GM19467 (cell line): ENCODE measurements at regions not wholly inside any gene's neighbourhood (a gene's known extent, or its start where the extent isn't known, plus 50 kb on each side); places are given as distances from the start of the nearest gene placed in this dataset.

Experiments
- ATAC-seq: cut with Tn5 transposase; IDR thresholded peaks from one replicate; pipeline ENCODE4 v1.9.1; 2021; ENCODE audit warnings: mild to moderate bottlenecking, moderate library complexity; ENCODE audit not compliant: unreplicated experiment

DNA sequence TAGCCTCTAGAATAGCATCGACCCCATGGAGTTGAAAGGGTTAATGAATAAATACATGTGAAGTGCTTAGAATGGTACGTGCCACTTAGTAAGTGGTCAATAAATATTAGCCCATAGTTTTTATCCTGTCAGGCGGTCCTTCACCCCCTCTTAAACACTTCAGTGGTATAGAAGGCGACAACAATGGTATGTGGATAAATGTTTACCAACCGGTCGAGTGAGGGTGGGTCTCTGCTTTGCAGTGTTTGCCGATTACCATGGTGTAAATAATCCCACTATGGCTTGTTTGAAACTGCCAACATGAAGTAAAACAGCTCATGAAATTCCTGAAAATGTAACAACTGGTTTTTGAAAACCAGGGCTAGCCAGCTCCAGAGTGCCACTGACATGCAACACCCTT, 541.2 kb downstream of the BUD13 start:
- no peak for ATAC-seq

DNA sequence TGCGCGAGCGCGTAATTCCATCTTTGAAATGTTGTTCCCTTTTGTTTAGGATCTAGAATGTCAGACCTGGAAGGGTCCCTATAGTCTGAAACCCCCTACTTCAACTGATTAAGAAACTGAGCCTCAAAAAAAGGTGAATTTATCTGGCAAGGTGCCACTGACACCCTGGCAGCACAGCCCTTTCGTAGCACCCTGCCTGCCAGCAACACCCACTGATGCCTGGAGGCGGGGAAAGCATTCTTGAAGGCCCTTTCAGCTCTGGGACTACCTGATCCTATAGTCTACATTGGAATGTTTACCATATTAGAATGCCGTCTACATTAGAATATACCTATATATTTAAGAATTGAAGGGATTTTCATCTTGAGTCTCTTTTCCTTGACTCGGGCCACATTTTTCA, 542.3 kb downstream of the BUD13 start:
- no peak for ATAC-seq

DNA sequence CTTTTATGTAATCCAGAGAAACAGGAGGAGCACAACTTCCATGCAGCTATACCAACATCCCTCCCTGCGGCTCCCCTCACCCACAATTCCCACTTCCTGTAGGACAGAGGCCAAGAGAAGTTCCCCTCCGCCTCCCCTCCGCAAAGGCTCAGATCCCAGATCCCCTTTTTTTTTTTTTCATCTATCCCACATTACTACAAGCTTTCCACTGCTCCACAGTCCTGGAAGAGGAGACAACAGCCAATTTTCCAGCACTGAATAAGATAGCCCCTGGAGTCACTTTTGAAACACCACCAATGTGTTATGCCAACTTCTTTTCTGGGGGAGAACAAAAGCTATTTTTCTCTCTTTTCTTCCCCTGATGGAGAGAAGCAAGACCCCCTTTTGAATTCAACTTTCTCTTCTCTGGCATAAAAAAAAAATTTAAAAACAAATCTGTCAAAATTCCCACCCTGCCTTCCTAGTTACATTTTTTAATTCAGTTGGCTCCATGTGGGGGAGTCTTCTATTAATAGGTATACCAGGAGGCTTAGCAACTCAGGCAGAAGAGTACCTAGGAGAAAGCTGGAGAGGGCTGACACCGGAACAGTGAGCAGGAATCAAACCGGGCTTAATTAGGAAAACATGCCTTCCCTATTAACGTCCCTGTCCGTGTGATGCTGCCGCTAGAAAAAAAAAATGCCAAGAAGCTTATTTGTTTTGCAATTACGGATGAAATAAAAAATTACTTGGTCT, 543.4 kb downstream of the BUD13 start:
- ATAC-seq: no peak

DNA sequence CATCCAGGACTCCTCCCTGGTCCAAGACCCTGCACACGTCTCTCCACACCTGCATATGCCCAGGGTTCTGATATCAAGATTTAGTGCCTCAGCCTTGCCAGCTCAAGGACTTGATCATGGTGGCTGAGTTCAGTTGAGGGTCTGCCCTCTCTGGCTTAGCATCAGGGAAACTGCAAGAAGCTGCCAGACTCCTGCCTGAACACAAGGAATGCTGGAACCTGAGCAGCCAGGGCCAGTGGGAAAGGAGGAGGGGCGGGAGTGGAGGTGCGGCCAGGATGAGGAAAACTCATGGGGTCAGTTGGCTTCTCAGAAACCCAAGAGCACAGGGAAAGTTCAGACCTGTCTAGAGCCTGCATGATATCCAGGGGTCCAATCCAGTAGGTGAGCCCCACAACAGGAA, 546.1 kb downstream of the BUD13 start:
- ATAC-seq: no peak

DNA sequence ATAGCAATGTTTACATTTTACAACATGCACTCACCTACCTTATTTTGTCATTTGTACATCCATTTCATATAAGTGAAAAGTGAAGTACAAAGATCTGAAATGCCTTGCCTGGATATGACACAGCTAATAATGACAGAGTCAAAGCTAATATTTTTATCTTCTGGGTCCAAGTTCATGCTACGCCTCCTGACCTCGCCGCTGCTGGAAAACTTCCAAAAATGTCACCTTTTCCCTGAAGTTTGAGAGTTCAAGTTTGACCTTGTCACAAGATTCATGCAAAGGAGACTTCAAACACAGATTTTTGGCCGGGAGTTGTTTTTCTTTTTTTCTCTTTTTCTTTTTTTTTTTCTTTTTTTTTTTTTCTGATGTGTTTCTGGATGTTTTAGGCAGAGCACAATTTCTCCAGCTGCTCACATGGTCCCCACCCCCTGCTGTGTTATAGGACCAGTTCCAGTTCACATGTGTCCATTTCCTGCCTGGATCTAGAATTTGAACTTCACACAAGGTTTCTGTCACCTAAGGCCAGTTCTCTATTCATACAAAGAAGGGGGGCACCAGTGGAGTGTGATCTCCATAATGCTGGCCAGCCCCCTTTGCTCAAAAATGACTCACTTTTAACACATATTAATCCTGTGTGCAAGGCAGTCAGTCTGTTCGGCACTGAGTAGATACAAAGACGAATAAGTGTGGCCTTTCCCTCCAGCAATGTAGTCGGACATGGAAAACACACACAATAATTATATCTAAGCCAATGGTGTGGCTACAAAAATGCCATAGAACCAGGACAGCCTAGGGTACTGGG, 546.8 kb downstream of the BUD13 start:
- ATAC-seq: no peak

DNA sequence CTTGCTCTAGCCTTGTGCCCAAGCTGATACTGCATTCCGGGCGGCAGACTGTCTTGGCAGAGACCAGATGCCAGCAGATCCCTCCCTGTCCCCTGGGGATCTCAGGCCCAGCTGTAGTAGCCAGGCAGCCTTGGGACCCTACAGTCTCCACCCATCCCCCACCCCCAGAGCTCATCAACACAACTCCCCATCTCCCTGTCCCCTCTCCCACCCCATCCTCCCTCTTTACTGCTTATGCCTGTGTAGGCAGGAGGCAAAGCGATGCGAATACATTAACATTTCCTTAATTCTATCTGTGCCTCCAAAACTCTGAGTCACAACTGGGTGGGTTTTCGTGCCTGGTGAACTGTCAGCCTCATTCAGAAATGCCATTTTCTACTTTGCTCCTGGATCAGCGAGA, 547.6 kb downstream of the BUD13 start:
- no peak for ATAC-seq

DNA sequence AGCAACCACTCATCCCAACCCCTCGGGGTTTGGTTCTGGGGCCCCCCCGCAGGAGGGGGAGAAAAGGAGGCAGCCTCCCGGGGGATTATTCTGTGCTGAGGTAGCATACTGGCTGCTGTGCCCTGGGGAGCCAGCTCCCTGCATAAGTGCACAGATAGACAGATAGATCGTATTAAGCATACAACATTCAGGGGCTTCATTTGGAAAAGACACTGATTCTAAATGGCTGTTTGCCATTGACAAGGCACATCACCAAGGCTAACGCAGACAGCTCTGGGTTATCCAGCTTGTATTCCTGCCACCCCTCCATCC, 547.9 kb downstream of the BUD13 start:
- no peak for ATAC-seq

DNA sequence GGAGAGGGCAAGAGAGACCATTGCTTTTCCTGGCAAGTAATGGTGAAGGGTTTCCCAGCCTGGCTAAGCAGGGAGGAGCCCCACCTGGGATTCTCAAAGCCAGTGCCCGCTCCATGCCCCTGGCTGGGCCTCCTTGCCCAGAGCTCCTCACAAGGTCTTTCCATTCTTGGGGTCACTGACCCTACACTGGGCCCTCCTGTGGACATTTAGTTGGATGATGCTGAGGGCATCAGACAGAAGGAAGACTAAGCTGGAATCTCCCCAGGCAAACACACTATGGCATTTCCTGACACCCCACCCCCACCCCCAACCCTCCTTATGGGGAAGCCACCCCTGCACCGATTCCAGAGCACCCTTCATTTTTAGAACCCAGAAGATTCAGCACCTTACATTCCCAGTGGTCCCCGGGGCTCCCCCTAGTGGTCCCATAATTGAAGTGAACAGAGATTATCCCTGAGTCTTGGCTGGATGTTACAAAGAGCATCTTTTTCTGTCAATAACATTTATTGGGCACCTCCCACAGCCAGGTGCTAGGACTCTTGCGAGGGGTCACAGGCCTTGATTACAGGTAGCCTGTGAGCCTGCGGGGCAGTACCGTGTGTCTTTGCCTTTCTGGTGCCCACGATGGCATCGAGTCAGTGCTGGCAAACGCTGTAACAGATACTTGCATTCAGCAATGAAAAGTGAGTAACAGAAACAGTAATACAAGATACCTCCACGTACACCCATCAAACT, 548.5 kb downstream of the BUD13 start:
- no peak for ATAC-seq

DNA sequence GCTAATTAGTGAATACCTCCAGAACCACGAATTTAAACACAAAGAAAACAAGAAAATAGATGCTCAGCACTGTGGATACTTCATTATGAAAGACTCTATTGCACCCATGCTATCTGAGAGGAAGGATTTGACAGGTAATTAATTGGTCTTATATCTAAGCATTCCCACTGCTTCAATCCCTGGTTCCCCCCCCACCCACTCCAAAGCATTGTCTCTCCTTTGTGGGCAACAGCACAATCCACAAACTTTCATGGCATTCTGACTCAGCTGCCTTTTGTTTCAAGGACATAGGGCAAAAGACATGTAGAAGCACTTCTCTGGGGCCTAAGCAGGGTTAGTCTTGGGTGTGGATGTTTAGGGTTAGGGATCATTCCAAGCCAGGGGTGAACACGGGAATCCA, 551.4 kb downstream of the BUD13 start:
- ATAC-seq: no peak

DNA sequence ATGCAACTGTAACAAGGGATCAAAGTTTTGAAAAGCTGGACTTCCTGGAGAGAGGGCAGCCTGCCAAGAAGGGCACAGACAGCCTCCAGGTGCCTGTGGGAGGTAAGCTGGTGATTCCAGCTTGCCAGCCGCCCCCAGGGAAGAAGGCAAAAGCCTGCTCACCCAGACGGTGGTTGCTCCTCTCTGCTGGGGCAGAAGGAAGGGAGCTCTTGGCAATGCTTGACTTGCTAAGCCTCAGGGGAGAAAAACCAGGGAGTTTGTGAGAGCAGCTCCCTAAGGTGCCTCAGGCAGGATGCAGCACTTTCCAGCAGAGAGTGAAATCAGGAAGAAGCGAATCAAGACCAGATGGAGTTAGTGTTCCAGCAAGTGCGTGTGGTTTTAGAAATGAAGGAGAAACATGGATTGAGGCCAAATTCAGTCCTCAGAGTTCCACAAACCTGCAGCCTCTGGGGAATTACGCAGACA, 553.6 kb downstream of the BUD13 start:
- no peak for ATAC-seq

DNA sequence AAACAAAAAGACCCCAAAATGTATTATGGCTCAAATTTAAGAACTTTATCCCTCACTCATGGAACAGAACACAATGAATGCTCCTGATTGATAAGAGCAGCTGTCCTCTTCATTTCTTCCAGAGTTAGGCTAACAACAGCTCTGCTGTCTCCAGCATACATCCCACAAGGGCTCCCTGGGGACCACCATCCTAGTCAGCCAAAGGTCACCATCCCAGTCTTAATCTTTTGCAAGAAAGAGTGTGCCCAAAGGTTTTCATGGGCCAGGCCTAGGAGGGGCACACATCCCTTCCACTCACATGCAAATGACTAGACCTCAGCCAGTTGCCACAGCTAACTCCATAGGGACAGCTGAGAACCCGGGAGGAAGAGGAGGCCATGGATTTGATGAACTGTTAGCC, 555.3 kb downstream of the BUD13 start:
- no peak for ATAC-seq

DNA sequence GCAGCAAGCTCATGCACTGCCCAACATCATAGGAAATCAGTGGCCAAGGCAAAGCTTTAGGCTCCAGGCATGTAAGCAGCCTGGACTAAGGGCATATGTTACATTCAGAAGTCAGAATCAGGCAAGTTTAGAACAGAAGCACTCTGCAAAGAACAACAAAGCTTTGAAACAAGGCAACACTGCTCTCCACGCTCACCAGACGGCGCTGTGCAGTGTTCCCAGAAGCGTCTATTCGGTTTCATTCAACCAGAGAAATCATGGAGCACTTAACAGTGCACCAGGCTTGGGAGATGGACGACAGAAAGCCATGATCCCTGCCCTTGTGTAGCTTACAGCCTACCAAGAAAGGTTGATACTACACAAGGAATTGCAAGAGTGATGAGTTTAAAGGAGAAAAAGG, 555.8 kb downstream of the BUD13 start:
- ATAC-seq: no peak

DNA sequence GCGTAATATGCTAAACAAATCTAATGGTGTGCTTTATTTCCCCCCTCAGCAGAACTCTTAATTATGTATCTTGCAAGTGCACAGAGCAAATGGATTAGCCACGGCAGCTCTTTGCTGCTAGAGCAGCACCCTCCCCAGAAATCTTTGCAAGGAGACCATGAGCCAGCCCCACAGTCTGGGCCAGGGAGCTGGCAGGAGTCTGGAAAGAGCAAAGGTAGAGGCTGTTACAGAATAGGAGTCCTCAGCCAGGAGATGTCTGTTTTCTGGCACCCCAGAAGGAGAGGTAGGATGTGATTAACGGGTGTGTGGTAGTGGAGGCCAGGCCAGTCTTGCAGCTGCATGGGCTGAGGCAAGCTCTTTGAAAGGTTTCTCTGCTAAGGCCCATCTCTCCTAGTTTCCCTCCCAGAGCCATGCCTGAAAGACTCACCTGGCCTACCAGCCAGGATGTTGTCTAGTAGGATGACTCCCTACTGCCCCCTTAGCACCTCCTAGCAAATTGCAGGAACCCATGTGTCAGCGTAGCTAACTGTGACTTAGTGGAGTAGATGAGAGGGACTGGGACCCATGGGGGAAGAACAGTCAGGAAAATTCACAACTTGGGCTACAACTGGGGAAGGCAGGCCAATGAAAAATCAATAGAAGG, 557.2 kb downstream of the BUD13 start:
- ATAC-seq: no peak

DNA sequence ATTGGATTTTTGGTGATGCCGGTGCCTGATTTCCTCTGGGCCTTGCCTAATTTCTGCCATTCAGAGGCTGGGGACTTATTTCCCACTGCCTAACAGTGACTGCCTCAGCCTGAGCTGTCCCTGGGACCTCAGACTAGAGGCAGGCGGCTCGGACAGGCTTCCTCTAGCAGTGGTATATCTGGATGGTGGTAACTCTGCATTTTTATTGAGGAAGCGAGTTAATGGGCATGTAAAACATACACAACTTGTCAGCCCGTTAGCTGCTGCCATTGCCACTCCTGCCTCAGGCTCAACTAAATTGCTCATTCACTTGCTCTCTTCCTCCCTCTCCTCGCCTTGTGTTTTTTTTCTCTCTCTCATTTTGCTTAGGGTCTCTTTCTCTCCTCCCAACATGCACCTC, 561.6 kb downstream of the BUD13 start:
- ATAC-seq: no peak

DNA sequence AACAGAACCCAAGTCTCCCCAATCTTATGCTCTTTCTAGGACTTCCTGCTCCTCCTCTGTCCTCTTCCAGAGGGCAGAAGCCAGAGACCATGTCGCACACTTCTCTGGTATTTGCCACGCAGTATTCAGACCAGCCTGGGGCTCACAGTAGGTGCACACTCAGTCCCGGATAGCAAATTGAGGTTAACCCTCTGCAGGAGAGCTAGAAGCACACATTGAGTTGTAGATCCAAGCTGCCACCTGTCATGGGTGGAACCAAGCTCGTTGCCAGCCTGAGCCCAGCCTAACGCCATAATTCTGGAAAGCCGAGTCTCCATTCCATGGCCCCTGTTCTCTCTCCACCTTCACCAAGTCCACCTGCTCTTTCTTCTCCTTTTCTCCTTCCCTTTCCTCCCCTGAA, 562.1 kb downstream of the BUD13 start:
- no peak for ATAC-seq

DNA sequence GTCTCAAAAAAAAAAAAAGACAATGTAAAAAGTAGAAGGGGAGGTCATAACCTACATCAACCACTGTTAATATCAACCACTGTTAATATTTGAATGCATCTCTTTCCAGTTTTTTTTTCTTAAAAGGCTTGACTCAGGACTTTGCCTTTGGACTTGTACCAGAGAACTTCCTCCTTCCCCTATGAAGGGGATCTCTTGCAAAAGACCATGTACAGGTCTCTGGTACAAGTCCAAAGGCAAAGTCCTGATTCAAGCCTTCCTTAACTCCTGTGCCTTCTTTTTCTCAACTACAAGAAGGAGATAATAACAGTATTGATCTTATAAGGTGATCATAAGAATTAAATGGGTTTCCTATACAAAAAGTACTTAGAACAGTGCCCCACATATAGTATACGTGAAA, 563.5 kb downstream of the BUD13 start:
- no peak for ATAC-seq

DNA sequence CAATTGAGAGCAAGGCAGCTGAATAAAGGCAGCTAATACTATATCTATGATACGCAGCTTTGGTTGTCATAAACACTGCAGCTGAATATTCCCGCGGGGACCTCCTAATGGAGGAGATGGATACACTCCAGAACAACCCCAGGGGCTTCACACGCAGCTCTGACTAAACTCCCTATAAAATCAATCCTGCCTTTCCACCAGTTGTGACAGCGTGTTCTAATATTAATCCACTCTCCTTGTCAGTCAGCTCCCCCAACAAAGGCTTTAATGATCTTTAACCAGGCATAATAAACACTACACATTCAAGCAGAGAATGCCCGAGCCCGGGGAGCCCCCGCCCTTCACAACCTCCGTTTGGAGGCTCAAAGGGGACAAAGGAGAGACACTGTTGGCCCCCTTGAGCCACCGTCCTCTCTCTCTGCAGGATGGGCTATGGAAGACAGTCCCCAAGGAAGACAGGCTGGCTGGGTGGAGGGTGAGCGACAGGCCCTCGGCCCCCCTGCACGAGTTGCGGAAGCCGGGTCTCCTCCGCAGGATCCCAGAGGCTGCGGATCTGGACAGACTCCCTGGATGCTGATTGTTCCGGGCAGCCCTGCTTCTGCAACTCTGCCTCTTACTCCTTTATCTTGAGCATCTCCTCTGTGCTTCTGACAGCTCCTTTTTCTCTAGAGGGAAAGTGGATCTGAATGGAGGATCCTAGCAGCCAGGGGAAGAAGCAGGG, 565.2 kb downstream of the BUD13 start:
- no peak for ATAC-seq

DNA sequence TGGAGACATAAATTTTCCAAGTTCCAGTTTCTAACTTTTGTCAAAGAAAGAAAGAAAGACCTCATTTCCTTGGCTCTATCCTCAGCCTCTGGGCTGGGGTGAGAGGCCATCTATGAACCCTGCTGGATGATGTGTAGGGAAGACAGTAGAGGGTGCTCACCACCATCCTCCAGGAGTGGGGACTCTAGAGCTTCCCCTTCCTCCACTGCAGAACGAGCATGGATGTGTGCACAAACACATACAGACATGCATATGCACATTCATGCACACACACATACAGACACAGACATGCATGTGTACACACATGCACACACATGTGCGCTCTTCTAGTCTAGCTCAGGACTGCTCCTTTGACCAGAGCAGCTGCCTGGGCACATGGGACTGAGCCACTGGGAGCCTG, 565.8 kb downstream of the BUD13 start:
- ATAC-seq: no peak

DNA sequence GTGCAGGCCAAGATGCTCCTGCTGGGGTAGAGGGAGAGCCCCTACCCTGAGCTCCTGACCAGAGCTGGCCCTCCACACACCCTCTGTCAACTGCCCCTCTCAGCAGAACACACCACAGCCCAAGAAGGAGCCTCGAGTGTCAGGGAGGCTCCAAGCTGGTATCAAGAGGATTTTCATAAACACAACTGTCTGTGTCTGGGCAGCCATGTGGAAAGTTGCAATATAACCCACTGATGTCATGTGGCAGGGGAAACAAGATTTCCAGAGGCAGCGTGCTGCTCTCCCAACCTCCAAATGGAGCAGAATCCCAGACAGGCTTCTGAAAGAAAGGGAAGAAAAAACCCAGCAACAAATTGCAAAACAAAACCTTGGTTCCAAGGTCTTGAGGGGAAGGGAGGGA, 569.9 kb downstream of the BUD13 start:
- ATAC-seq: no peak

DNA sequence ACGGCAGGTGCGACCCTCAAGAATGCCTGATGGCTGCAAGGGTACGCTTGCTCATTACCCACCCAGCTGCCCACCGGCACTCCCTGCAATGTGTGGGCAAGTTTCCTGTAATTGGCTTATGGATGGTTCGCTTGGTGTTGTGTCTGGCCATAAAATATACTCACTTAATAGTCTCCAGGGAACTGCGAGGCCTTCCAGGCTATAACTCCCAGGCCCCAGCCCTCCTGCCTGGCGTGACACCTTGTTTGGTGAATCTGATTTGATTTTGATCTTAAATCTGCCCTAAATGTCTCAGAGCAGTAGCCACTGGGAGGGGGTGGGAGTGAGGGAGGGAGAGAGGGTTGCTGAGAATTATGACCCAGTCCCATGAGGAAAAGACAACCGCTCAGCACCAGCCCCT, 572.2 kb downstream of the BUD13 start:
- ATAC-seq: no peak

DNA sequence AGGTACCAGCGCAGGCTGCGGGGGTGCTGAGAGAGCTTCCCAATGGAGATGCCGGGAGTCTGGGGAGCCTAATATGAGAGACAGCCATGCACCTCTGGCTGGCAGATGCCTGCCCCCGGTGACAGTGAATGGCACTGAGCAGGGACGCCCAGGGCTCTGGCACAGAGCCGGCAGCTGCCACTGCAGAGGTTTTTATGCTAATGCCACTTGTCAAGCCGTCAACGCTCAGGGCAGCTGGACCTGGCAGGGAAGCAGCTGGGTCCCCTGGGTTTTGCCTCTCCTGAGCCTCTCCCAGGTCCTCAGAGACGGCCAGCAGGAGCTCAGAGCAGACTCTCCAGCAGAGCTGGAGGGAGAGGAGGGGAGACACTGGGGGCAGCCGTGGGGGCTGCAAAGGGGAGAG, 573.6 kb downstream of the BUD13 start:
- no peak for ATAC-seq
